ENCODE measurements at regions not wholly inside any gene's neighbourhood (a gene's known extent, or its start where the extent isn't known, plus 50 kb on each side); places are given as distances from the start of the nearest gene placed in this dataset.
A peak's percentile ranks its signal among the peaks of the same experiment; 100 is the strongest.
"Not testable (repeated sequence)": the region's sequence is repeated elsewhere in the genome, so short reads cannot be mapped to it uniquely, and the experiment has no call there.

DNA sequence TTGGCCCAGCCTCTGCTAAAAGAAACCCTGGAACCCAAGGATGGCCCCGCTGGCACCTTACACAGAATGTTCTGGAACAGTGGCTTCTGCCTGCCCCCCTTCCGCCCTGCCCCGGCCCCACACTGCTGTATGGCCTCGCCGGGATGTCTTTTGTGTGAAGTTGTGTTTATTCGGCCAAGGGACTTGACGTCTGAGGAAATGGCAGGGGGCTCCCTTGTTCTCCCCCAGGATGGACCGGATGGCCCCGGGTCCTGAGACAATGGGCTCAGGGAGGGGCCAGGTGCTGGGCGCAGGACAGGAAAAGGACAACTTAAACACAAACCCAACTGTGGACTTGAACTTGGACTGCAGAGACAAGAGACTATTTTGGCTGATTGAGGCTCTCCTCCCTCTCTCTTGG is 81.6 kb upstream of the GSE1 start:
- Histone ChIP-seq H3K27ac (no peak overlapping the region), H3K9me2 (replicated peaks; ENCODE audit: insufficient read depth) (no peaks in the 10 kb centered on the region), H3K9me3 (ENCODE audit: low read depth) (no peaks in the 10 kb centered on the region), H2AFZ (no peak overlapping the region), H3K79me2 (peaks cover 9% of the 10 kb centered on the region), H4K20me1 (ENCODE audit: insufficient read depth, poor library complexity, severe bottlenecking) (peaks cover 7% of the 10 kb centered on the region), H3K27me3 (no peaks in the 10 kb centered on the region), H3K4me1 (ENCODE audit: insufficient read depth) (peaks cover 27% of the 10 kb centered on the region), H3K4me2 (no peak overlapping the region), H3K36me3 (replicated peaks; ENCODE audit: insufficient read depth, low read depth) (no peaks in the 10 kb centered on the region), H3K4me3 (no peak overlapping the region)
- 85% methylated on average over 10 of the region's 10 CpGs for WGBS (ENCODE audit: low lambda C conversion rate, missing lambda C conversion rate)
- DNase-seq (ENCODE audit: low spot score), result no peak
- TF ChIP-seq EZH2phosphoT487 (IDR thresholded peaks at IDR 0.05; ENCODE audit: low read depth, severe bottlenecking, unreplicated experiment), result no peak
- TF ChIP-seq, protein P1, sequence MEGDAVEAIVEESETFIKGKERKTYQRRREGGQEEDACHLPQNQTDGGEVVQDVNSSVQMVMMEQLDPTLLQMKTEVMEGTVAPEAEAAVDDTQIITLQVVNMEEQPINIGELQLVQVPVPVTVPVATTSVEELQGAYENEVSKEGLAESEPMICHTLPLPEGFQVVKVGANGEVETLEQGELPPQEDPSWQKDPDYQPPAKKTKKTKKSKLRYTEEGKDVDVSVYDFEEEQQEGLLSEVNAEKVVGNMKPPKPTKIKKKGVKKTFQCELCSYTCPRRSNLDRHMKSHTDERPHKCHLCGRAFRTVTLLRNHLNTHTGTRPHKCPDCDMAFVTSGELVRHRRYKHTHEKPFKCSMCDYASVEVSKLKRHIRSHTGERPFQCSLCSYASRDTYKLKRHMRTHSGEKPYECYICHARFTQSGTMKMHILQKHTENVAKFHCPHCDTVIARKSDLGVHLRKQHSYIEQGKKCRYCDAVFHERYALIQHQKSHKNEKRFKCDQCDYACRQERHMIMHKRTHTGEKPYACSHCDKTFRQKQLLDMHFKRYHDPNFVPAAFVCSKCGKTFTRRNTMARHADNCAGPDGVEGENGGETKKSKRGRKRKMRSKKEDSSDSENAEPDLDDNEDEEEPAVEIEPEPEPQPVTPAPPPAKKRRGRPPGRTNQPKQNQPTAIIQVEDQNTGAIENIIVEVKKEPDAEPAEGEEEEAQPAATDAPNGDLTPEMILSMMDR (IDR thresholded peaks at IDR 0.05; ENCODE audit: poor library complexity), result no peak
- TF ChIP-seq EZH2 (IDR thresholded peaks at IDR 0.05; ENCODE audit: borderline replicate concordance), result no peak

DNA sequence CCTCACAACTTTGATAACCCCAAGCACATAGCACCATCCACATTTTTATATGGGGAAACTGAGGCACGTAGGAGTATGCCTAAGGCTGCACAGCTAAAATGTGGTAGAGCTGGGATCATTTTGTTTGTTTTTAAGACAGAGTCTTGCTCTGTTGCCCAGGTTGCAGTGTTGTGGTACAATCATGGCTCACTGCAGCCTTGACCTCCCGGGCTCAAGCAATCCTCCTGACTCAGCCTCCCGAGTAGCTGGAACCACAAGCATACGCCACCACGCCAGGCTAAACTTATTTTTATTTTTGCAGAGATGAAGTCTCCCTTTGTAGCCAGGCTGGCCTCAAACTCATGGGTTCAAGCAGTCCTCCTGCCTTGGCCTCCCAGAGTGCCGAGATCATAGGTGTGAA is 81.0 kb upstream of the GSE1 start:
- 98% methylated on average over 6 of the region's 6 CpGs for WGBS (ENCODE audit: low lambda C conversion rate, missing lambda C conversion rate)
- TF ChIP-seq, protein P1 (IDR thresholded peaks at IDR 0.05; ENCODE audit: poor library complexity), result no peak
- TF ChIP-seq EZH2 (IDR thresholded peaks at IDR 0.05; ENCODE audit: borderline replicate concordance) (no peak), EZH2phosphoT487 (IDR thresholded peaks at IDR 0.05; ENCODE audit: low read depth, severe bottlenecking, unreplicated experiment) (no peak)
- H3K36me3 ChIP-seq (replicated peaks; ENCODE audit: insufficient read depth, low read depth), result no peaks in the 10 kb centered on the region
- H4K20me1 ChIP-seq (ENCODE audit: insufficient read depth, poor library complexity, severe bottlenecking), result peaks cover 7% of the 10 kb centered on the region
- H3K9me2 ChIP-seq (replicated peaks; ENCODE audit: insufficient read depth), result no peaks in the 10 kb centered on the region
- peaks cover 9% of the 10 kb centered on the region for H3K79me2 ChIP-seq
- no peak for DNase-seq (ENCODE audit: low spot score)
- H3K27me3 ChIP-seq, result no peaks in the 10 kb centered on the region
- H3K4me3 ChIP-seq, result no peak overlapping the region
- H3K9me3 ChIP-seq (ENCODE audit: low read depth), result no peaks in the 10 kb centered on the region
- peaks cover 29% of the 10 kb centered on the region for H3K4me1 ChIP-seq (ENCODE audit: insufficient read depth)
- H3K4me2 ChIP-seq, result no peak overlapping the region
- H3K27ac ChIP-seq, result no peak overlapping the region
- no peak overlapping the region for H2AFZ ChIP-seq

DNA sequence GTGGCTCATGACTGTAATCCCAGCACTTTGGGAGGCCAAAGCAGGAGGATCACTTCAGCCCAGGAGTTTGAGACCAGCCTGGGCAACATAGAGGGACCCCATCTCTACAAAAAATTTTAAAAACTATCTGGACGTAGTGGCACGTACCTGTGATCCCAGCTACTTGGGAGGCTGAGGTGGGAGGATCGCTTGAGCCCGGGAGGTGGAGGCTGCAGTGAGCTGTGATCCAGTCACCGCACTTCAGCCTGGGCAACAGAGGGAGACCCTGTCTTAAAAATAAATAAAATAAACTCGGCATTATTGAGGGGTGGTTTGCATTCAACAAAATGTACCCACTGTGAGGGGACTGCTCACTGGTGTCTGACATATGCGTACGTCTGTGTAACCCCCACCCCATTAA is 79.5 kb upstream of the GSE1 start:
- not testable (repeated sequence) for H3K4me2 ChIP-seq; H3K79me2 ChIP-seq; H3K27me3 ChIP-seq; H3K9me2 ChIP-seq (replicated peaks; ENCODE audit: insufficient read depth); H3K4me3 ChIP-seq; H3K36me3 ChIP-seq (replicated peaks; ENCODE audit: insufficient read depth, low read depth); H3K27ac ChIP-seq; H2AFZ ChIP-seq; H4K20me1 ChIP-seq (ENCODE audit: insufficient read depth, poor library complexity, severe bottlenecking); DNase-seq (ENCODE audit: low spot score); H3K9me3 ChIP-seq (ENCODE audit: low read depth)
- 97% methylated on average over 8 of the region's 8 CpGs for WGBS (ENCODE audit: low lambda C conversion rate, missing lambda C conversion rate)
- H3K4me1 ChIP-seq (ENCODE audit: insufficient read depth), result peaks cover 23% of the 10 kb centered on the region

DNA sequence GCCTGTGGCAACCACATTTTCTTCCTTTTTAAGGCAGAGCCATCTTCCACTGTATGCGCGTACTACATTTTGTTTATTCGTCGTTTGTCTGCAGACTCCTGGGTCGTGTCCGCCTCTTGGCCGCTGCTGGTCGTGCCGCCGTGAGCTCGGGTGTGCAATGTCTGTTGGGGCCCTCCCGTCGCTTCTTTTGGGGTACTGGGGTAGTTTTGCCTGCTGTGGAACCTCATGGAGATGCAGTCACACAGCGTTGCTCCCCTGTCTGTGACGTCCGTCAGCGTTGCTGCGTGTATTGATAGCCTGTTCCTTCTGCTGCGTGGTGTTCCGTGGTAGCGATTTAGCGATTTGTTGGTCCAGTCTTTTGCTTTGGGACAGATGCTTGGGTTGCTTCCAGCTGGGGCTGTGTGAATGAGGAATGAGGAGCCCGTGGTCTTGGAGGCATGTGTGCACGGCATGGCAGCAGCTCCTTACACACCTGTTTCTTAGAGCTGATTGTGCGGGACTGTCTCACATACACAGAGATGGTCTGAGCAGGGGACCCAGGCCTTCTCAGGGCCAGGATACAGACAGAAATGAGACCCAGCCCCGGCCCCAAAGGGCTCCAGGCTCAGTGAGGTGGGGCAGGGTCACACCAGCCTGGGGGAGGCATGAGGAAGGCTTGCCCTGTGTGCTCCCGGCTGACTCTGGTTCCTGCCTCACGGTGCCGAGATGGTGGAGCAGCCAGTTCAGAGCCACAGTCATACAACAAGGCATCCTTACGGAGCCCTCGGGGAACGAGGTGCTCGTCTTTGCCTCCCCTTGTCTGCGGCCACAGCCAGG is 78.4 kb upstream of the GSE1 start:
- Histone ChIP-seq H3K4me3 (no peak overlapping the region), H3K4me2 (peak overlapping the region; percentile 54), H4K20me1 (ENCODE audit: insufficient read depth, poor library complexity, severe bottlenecking) (peaks cover 7% of the 10 kb centered on the region), H3K79me2 (peaks cover 5% of the 10 kb centered on the region), H3K4me1 (ENCODE audit: insufficient read depth) (peaks cover 23% of the 10 kb centered on the region), H3K36me3 (replicated peaks; ENCODE audit: insufficient read depth, low read depth) (no peaks in the 10 kb centered on the region), H3K27me3 (no peaks in the 10 kb centered on the region), H3K9me2 (replicated peaks; ENCODE audit: insufficient read depth) (no peaks in the 10 kb centered on the region), H3K27ac (peak overlapping the region; percentile 69), H3K9me3 (ENCODE audit: low read depth) (no peaks in the 10 kb centered on the region), H2AFZ (no peak overlapping the region)
- WGBS (ENCODE audit: low lambda C conversion rate, missing lambda C conversion rate), result 78% methylated on average over 34 of the region's 34 CpGs
- DNase-seq (ENCODE audit: low spot score), result no peak
- TF ChIP-seq EZH2phosphoT487 (IDR thresholded peaks at IDR 0.05; ENCODE audit: low read depth, severe bottlenecking, unreplicated experiment) (no peak), EZH2 (IDR thresholded peaks at IDR 0.05; ENCODE audit: borderline replicate concordance) (no peak)
- TF ChIP-seq, protein P1 (IDR thresholded peaks at IDR 0.05; ENCODE audit: poor library complexity), result no peak

All from hepatocyte (in vitro differentiated cells).